NOMO-1 (cell line): ENCODE measurements at regions not wholly inside any gene's neighbourhood (a gene's known extent, or its start where the extent isn't known, plus 50 kb on each side); places are given as distances from the start of the nearest gene placed in this dataset.
"Not testable (repeated sequence)": the region's sequence is repeated elsewhere in the genome, so short reads cannot be mapped to it uniquely, and the experiment has no call there.

Experiments
- DNase-seq, 2 experiments: peaks; one replicate each; lab custom pipeline; 2025; ENCODE audit not compliant: unreplicated experiment in 2 of 2; lab: John Stamatoyannopoulos, UW

GRCh38 chr11:90756617-90757016, 533.8 kb upstream of the CHORDC1 start:
- DNase-seq = no peak

DNA sequence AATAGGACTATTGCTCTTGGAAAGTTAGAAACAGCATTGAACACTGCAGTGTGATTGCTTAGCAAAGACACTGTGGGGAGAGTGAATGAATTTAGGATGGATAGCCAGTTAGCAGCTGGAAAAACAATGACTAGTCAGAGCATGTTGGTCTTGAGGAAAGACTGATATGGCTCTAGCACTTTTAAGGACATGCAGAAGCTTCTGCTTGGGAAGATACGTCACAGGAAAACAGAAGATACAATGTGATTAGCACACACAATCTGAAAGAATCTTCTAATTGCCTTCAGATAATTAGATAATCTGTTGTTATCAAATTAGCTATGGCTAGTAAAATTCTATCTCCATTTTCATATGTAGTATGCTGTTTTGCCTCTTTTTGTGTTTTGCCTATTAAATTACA, 530.7 kb upstream of the CHORDC1 start:
- no peak for DNase-seq

DNA sequence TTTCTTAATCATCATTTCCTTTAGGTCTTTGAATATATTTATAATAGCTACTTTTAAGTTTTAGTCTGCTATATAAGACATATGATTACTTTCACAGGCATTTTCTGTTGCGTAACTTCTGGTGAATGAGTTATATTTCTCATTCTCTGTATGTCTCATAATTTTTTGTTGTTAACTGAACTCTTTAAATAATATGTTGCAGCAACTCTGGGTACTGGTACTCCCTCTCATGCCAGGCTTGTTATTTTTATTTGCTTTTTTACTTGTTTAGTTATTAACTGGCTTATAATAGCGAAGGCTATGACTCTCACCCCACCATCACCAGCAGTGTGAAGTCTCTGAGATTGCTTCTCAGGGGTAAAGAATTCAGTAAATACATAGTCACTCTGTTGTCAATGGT, 524.2 kb upstream of the CHORDC1 start:
- DNase-seq = no peak

GRCh38 chr11:90744169-90744568, 521.3 kb upstream of the CHORDC1 start:
- DNase-seq = no peak

DNA sequence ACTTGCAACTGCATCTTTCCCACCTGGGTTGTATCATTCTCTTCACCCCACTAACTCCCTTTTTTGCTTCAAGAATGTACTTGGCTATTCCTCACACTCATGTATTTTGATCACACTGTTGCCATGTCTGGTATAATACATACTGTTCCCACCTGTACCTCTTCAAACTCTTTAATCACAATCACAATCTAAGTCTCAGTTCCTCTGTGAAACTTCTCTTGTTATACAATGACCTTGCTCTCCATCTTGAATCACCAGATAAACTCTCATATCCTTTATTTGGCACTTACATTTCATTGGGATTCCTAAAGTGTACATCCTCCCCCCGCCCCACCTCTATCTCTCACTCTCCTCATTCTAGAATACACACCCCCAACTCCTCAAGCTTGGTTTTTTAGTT, 516.0 kb upstream of the CHORDC1 start:
- DNase-seq = no peak

DNA sequence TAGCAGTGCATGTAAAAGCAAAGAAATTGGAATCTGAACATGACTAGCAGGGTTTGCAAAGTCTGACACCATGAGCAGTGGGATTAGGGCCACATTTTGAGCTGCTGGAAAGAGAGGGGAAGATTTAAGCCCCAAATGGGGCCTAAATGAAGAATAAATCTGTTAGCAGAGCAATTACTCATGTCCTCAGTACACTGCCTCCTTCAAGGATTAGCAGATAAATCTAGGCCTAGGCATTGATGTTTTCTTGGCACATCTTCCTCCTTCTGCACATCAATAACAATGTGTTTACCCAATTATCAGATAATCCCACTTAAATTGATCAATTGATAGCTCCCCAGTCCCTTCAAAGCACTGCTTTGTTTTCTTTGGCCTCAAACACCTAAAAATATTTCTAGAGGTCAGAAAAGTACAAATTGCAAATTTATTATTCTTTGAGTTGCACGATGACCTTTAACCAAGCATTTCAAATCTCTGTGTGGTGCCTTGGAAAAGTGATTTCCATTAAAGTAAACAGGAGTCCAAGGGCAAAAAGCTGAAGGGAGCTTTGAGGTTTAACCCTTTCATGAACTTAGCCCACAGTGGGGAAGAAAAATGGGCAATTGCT, 514.7 kb upstream of the CHORDC1 start:
- DNase-seq = no peak

DNA sequence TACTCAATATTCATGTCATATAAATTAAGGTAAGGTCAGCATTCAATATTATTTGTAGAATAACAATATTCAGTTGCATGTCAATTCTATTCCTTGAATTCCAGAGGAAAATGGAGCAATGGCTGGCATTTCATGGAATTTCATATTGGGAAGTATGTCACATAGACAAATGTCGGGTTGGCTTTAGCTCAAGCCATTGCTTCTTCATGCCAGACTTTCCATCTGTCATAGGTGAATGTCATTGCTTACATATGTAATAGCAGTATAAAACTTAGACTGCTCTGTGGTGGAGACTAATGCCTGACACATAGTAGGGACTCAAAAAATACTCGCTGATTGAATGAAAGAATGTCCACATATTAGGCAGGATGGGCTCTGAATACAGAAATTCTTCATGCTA, 509.6 kb upstream of the CHORDC1 start:
- DNase-seq = no peak

GRCh38 chr11:90723475-90723874, 500.6 kb upstream of the CHORDC1 start:
- DNase-seq = no peak

GRCh38 chr11:90722552-90723190, 499.8 kb upstream of the CHORDC1 start:
- DNase-seq = peak; percentile 5 to 16

GRCh38 chr11:90717522-90717921, 494.7 kb upstream of the CHORDC1 start:
- no peak for DNase-seq

DNA sequence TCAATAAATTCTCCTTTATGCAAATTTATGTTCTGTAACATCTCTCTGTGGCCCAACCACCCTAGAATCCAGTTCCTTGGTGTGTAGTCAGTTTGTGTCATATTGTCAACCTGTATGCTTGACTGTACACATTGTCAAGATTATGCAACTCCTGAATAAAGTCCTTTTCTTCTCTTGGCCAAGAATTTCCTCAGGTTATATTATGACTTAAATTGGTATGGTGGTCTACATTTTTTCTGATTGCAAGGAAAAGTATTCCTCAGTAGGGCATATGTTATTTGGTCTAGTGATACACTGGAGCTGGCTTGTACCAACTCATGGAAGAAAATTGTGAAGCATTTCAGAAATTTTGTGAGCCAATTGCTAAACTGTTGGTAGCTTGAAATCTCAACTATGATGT, 482.8 kb upstream of the CHORDC1 start:
- DNase-seq = no peak

- DNase-seq = no peak
Observed at GRCh38 chr11:90704510-90704909, 481.7 kb upstream of the CHORDC1 start.

DNA sequence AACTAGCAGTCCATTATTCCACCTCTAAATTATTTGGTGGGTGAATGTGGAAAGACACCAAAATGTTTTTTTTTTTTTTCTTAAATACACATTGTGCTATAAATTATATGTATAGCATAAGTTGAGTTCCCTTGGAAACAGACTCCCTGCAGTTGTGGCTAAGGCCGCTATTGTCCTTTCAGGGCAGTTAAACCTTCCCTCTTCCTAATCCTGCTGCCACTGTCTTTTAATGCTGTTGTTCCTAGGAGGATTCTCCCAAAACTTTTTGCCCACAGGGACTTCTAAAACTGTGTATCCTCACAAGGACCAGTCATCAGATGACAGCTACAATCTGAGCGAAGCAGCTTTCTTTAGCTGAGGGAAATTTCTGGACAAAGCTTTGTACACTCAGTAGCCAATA, 478.9 kb upstream of the CHORDC1 start:
- DNase-seq = no peak

- DNase-seq = no peak
Observed at GRCh38 chr11:90700789-90701439, 478.1 kb upstream of the CHORDC1 start.

DNA sequence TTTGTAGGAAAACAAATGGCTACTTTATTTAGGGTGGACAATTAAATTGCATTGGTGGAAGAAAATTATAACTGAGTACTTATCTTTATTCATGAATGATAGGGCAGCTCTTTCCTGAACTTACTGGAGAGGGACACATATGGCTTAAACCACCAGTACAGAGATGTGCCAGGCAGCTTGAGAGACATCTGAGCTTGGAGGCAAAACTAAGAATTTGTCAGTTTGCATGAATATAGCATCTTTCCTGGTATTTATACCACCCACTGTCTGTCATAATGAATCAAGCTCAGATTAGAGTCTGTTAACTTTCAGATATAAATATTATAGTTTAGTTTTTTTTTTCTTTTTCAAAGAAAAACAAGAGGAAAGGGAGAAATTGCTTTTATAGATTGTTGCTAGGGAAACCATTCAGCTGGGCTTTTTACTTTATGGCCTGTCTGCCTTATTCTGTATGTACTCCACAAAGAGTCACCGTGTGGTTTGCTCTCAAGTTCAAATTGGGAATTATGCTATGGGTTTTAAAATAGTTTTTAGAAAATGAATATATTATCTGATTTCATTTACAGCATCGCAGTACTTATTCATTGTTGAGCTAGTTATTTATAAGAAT, 477.0 kb upstream of the CHORDC1 start:
- no peak for DNase-seq

- no peak for DNase-seq
Observed at GRCh38 chr11:90698238-90698637, 475.4 kb upstream of the CHORDC1 start.

DNA sequence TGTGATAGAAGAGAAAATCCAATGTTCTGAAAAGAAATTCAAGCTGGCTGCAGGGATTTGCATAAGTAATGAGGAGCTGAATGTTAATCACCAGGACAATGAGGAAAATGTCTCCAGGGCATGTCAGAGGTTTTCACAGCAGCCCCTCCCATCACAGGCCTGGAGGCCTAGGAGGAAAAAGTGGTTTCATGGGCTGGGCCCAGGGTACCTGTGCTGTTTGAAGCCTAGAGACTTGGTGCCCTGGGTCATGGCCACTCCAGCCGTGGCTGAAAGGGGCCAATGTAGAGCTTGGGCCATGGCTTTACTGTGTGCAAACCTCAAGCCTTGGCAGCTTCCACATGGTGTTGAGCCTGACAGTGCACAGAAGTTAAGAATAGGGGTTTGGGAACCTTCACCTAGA, 452.6 kb upstream of the CHORDC1 start:
- DNase-seq = not testable (repeated sequence)

- DNase-seq = no peak
Observed at GRCh38 chr11:90669094-90669493, 446.2 kb upstream of the CHORDC1 start.

GRCh38 chr11:90668502-90668901, 445.7 kb upstream of the CHORDC1 start:
- no peak for DNase-seq

DNA sequence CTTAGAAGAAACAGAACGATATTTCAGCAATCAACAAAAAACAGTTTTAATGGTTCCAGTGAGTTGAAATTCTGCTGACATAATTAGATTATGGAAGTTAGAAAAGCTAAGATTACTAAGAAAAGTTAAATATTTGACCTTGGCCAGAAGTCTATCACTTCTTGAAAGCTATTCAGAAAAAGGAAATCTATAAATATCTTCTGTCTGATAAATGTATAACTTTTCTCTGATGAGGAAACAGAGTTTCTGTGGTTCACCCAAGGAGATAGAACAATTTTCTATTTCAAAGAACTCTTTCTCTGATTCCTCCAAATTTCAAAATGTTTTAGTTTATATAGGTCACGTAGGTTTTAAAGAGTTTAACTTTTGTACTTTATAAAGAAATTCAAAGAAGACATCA, 438.4 kb upstream of the CHORDC1 start:
- DNase-seq = no peak

- DNase-seq = no peak
Observed at GRCh38 chr11:90656171-90656570, 433.3 kb upstream of the CHORDC1 start.

GRCh38 chr11:90650153-90650552, 427.3 kb upstream of the CHORDC1 start:
- DNase-seq = no peak
